HG03432 (cell line): ENCODE measurements at regions not wholly inside any gene's neighbourhood (a gene's known extent, or its start where the extent isn't known, plus 50 kb on each side); places are given as distances from the start of the nearest gene placed in this dataset.

Experiments
- ATAC-seq: cut with Tn5 transposase; IDR thresholded peaks from one replicate; pipeline ENCODE4 v1.9.1; 2021; ENCODE audit warnings: mild to moderate bottlenecking, moderate library complexity; ENCODE audit not compliant: unreplicated experiment

DNA sequence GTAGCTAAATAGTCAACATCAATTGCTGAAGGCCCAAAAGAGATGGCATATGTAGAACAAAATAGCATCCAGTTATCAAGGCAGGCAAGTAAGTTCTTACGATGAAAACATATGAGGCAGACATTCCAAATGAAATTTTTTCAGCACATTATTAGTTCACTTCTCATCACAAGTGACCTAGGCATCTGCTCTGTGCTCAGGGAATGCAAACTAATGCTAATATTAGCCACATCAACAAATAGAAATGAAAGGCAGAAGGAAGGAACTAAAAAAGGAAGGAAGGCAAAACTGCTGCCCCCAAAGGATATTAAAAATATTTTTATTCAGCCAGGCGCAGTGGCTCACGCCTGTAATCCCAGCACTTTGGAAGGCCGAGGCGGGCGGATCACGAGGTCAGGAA is 51.2 kb upstream of the ROCK1 start:
- ATAC-seq, result no peak

- ATAC-seq, result no peak
These were observed 52.3 kb upstream of the ROCK1 start for GRCh38 chr18:21163647-21164547.

GRCh38 chr18:21164548-21165095 is 53.0 kb upstream of the ROCK1 start:
- ATAC-seq, result no peak

DNA sequence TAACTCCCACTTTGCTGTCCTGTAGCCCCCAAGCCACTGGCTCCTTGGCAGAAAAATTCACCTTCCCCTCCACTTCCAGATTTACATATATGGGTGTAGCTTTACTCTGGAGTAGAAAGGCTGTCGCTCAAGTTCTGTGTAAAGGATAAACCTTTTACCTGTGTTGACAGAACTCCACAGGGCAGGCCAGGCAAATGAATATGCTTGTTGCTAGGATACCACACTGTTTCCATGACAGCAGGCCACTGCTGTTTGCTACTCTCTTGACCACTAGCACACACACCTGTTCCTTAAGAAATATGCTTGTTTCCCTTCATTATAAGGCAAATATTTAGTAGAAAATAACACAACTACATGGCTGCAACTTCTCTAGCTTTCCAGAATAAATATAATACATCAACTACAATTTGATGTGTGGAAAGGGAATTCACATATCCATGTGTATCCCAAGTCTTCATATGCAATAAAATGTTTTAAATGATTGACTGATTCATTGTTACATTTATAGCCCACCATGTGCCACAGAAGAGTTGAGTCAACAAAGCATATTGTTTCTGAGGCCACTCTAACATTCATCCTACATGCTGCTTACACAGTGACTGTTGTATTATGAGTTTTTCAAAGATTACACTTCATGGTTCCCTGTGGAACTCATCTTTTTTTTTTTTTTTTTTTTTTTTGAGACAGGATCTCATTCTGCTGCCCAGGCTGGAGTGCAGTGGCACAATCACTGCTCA is 56.2 kb upstream of the ROCK1 start:
- ATAC-seq, result no peak

DNA sequence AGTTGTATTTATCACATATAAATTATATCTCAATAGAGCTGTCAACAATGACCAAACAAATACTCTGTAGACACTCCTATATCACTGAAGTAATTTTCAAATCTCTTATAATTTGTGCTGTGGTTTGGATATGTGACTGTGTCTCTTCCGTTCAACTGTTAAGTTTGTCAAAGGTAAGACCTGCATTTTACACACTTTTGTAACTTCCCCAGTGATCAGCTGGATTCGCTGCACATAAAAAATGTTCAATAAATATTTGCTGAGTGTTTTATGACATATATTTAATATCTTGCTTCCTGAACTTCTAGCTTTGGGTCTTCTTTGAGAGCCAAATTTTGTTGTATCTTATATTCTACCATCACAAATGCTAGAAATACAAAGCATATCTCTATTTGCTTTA is 57.3 kb upstream of the ROCK1 start:
- ATAC-seq, result no peak

GRCh38 chr18:21177822-21178221 is 64.2 kb upstream of the GREB1L start:
- ATAC-seq, result no peak

- peak; percentile 80 for ATAC-seq
These were observed 62.3 kb upstream of the GREB1L start for GRCh38 chr18:21179590-21180220.

DNA sequence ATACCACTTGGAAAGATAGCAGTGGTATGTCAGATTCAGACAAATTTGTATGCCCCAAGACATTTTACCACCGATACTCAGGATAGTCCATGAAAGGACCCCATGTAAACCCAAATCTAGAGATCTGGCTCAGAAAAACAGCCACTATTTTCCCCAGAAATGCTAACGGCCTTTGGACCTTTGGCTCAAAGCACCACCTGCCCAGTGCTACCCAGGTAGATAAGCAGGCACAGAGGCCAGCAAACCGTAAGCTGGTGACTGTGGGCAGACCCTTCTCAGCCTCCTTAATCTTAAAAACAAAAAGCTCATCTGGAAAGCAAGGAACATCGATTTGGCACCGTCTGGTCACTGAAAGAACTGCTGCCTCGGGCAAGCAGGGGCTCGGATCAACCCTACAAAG is 61.4 kb upstream of the GREB1L start:
- no peak for ATAC-seq

- ATAC-seq, result no peak
These were observed 60.3 kb upstream of the GREB1L start for GRCh38 chr18:21181766-21182165.

DNA sequence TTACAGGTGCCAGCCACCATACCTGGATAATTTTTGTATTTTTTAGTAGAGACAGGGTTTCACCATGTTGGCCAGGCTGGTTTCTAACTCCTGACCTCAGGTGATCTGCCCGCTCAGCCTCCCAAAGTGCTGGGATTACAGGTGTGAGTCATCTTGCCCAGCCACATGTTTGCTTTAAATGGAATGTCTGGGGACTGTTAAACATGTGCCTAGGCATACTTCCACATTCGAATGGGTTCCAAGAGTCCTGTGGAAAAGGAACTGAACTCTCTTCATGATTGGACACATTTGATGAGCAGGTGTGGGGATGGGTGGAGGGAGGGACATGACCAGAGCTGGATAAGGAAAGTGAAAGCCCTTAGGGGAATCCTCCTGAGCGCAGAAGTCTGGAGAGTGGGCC is 58.4 kb upstream of the GREB1L start:
- ATAC-seq, result no peak

GRCh38 chr18:21184396-21184996 is 57.5 kb upstream of the GREB1L start:
- no peak for ATAC-seq

- no peak for ATAC-seq
These were observed 54.1 kb upstream of the GREB1L start for GRCh38 chr18:21187886-21188285.

DNA sequence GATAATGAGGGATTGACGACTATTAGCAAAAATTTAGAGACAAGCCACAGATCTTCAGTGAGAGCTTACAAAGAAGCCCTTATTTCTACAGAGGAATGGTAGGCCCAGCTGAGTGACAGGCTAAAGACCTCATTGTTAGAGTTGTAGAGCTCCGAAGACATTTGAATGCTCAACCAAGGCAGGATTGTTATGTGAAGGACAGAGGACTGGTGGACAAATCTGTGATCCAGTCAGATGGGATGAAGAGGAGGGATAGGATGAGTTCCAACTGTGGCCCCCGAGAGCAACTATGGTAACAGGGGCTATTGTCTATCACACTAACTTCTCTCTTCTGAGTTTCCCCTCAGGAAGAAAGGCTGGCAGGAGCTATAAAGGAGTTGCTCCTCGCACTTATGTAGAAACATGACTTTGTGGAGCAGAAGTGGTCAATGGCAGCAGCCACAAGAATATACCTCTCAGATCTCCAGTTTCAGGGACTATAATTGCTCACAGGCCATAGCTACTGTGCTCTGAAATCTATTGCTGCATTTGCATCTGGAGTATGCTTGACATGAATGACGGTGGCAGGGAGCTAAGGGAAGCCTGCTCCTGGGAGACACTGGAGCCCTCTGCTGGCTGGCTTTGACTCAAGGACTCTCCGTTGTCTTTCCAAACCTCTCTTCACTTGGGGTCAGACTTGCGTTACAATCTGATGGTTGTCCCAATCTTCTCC is 50.3 kb upstream of the GREB1L start:
- ATAC-seq, result peak; percentile 54
